Memory B cell (primary cell): ENCODE measurements at regions not wholly inside any gene's neighbourhood (a gene's known extent, or its start where the extent isn't known, plus 50 kb on each side); places are given as distances from the start of the nearest gene placed in this dataset.

Source experiments
- ATAC-seq: fragments of 150-1000 bp; cut with Tn5 transposase; 2 replicates; pipeline ENCODE4 v1.10.0; 2021; ENCODE audit warnings: low read depth, mild to moderate bottlenecking, moderate library complexity
- DNase-seq, 2 donors: peaks; one replicate each; pipeline ENCODE4 v3.0.0; 2022; ENCODE audit warnings: low spot score in 2 of 2
- H3K27ac Mint-ChIP-seq: one replicate; pipeline ENCODE4 v1.8.0; 2022; ENCODE audit warnings: mild to moderate bottlenecking, moderate library complexity, mixed read lengths
- H3K27me3 Mint-ChIP-seq: one replicate; pipeline ENCODE4 v1.8.0; 2022; ENCODE audit warnings: mixed read lengths
- H3K36me3 Mint-ChIP-seq: one replicate; pipeline ENCODE4 v1.8.0; 2022; ENCODE audit warnings: mild to moderate bottlenecking, mixed read lengths
- H3K4me1 Mint-ChIP-seq: one replicate; pipeline ENCODE4 v1.8.0; 2022; ENCODE audit warnings: mixed read lengths
- H3K4me3 Mint-ChIP-seq: one replicate; pipeline ENCODE4 v1.8.0; 2022; ENCODE audit warnings: mild to moderate bottlenecking, moderate library complexity, mixed read lengths
- H3K9me3 Mint-ChIP-seq: one replicate; pipeline ENCODE4 v1.8.0; 2022; ENCODE audit warnings: mixed read lengths

DNA sequence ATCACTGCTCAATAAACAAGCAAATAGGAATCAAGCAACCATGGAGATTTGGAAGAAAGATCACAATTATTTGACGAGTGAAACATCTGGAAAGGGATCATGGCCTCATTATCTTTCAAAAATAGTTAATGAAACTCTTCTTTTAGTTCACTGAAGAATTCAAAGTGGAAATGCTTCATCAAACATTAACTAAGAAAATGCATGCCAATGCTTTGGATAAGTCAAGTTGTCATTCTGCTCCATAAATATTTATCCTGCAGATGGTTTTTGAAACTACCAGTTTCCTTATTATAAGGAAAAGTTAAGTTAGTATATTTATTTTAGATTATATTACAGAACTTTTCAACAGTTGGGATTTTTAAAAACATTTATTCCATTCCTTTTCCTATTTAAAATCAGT lies 206.5 kb upstream of the ADGRL2 start:
- Mint-ChIP-seq H3K27me3 (peaks cover 6% of the 10 kb centered on the region), H3K36me3 (no peaks in the 10 kb centered on the region), H3K27ac (no peak overlapping the region), H3K4me1 (no peaks in the 10 kb centered on the region), H3K9me3 (peaks cover 1% of the 10 kb centered on the region), H3K4me3 (no peak overlapping the region)
- ATAC-seq (no peak), DNase-seq (no peak)

- ATAC-seq (no peak), DNase-seq (no peak)
- no peaks in the 10 kb centered on the region for H3K36me3 Mint-ChIP-seq
- peaks cover 6% of the 10 kb centered on the region for H3K27me3 Mint-ChIP-seq
- peaks cover 1% of the 10 kb centered on the region for H3K9me3 Mint-ChIP-seq
- H3K27ac Mint-ChIP-seq, result no peak overlapping the region
- no peaks in the 10 kb centered on the region for H3K4me1 Mint-ChIP-seq
- H3K4me3 Mint-ChIP-seq, result no peak overlapping the region
These were observed 208.5 kb upstream of the ADGRL2 start for GRCh38 chr1:81592233-81592632.

- ATAC-seq (no peak), DNase-seq (no peak)
- Mint-ChIP-seq H3K36me3 (no peaks in the 10 kb centered on the region), H3K4me1 (no peaks in the 10 kb centered on the region), H3K27me3 (peaks cover 6% of the 10 kb centered on the region), H3K9me3 (no peaks in the 10 kb centered on the region), H3K4me3 (no peak overlapping the region), H3K27ac (no peak overlapping the region)
These were observed 210.6 kb upstream of the ADGRL2 start for GRCh38 chr1:81590171-81590570.

GRCh38 chr1:81588149-81588548 lies 212.6 kb upstream of the ADGRL2 start:
- no peaks in the 10 kb centered on the region for H3K4me1 Mint-ChIP-seq
- H3K27ac Mint-ChIP-seq, result no peak overlapping the region

GRCh38 chr1:81587426-81587825 lies 213.3 kb upstream of the ADGRL2 start:
- Mint-ChIP-seq H3K36me3 (no peaks in the 10 kb centered on the region), H3K27ac (no peak overlapping the region), H3K27me3 (peaks cover 6% of the 10 kb centered on the region), H3K4me1 (no peaks in the 10 kb centered on the region), H3K9me3 (no peaks in the 10 kb centered on the region), H3K4me3 (no peak overlapping the region)
- DNase-seq, result no peak
- no peak for ATAC-seq

More at GRCh38 chr1:81588149-81588548, 212.6 kb upstream of the ADGRL2 start:
- ATAC-seq, result no peak
- Mint-ChIP-seq H3K9me3 (no peaks in the 10 kb centered on the region), H3K4me3 (no peak overlapping the region), H3K36me3 (no peaks in the 10 kb centered on the region), H3K27me3 (peaks cover 6% of the 10 kb centered on the region)
- DNase-seq, result no peak

DNA sequence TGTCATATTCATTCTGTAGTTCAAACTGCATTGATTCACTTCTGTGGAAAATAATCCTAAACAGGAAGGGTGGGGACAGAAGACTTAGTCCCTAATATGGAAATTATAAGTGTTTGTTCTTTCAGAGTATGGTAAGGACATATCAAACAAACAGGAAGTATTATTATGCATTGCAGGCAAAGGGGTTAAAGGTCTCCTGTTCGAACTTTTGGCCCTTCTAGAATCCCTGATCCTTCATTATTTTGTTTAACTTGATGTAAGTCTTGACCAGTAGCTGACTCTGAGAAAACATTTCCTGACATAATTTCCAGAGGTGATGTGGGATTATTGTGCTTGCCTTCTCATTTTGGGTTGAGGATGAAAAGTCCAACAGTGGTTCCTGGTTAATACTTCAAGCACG lies 215.4 kb upstream of the ADGRL2 start:
- H3K36me3 Mint-ChIP-seq, result no peaks in the 10 kb centered on the region
- no peak overlapping the region for H3K27ac Mint-ChIP-seq
- H3K4me3 Mint-ChIP-seq, result no peak overlapping the region
- DNase-seq (no peak), ATAC-seq (no peak)
- H3K9me3 Mint-ChIP-seq, result no peaks in the 10 kb centered on the region
- H3K27me3 Mint-ChIP-seq, result peaks cover 3% of the 10 kb centered on the region
- no peaks in the 10 kb centered on the region for H3K4me1 Mint-ChIP-seq

DNA sequence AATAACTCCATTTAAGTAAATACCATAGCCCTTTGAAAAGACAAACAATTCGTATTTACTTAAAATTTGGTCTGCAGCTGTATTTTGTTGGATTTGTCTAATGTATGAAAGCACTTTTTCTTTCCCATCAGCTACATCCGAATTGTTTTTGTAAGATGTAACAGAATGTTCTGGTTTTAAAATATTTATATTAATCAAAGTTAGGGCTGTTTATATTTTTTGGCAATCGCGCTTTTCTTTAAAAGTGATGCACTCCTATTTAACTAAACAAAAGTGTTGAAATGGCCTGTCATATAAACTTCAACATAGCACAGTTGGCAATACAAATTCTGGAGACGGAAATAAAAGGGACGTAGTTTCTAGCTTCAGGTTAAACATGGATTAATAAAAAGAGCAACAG lies 216.3 kb upstream of the ADGRL2 start:
- Mint-ChIP-seq H3K4me3 (no peak overlapping the region), H3K36me3 (no peaks in the 10 kb centered on the region), H3K27ac (no peak overlapping the region), H3K27me3 (peaks cover 2% of the 10 kb centered on the region), H3K9me3 (no peaks in the 10 kb centered on the region), H3K4me1 (no peaks in the 10 kb centered on the region)
- DNase-seq (no peak), ATAC-seq (no peak)

GRCh38 chr1:81583878-81584277 lies 216.9 kb upstream of the ADGRL2 start:
- no peaks in the 10 kb centered on the region for H3K36me3 Mint-ChIP-seq
- no peak overlapping the region for H3K4me3 Mint-ChIP-seq
- no peak overlapping the region for H3K27ac Mint-ChIP-seq
- DNase-seq, result no peak
- no peak for ATAC-seq
- peaks cover 2% of the 10 kb centered on the region for H3K27me3 Mint-ChIP-seq
- H3K4me1 Mint-ChIP-seq, result no peaks in the 10 kb centered on the region
- H3K9me3 Mint-ChIP-seq, result no peaks in the 10 kb centered on the region

GRCh38 chr1:81582467-81582986 lies 218.2 kb upstream of the ADGRL2 start:
- no peaks in the 10 kb centered on the region for H3K9me3 Mint-ChIP-seq
- H3K4me3 Mint-ChIP-seq, result no peak overlapping the region
- peaks cover 2% of the 10 kb centered on the region for H3K27me3 Mint-ChIP-seq
- H3K4me1 Mint-ChIP-seq, result no peaks in the 10 kb centered on the region
- no peak overlapping the region for H3K27ac Mint-ChIP-seq
- ATAC-seq, result no peak
- no peaks in the 10 kb centered on the region for H3K36me3 Mint-ChIP-seq
- DNase-seq, result no peak

GRCh38 chr1:81578867-81579266 lies 221.9 kb upstream of the ADGRL2 start:
- peaks cover 2% of the 10 kb centered on the region for H3K27me3 Mint-ChIP-seq
- no peak overlapping the region for H3K4me3 Mint-ChIP-seq
- H3K27ac Mint-ChIP-seq, result no peak overlapping the region
- no peaks in the 10 kb centered on the region for H3K4me1 Mint-ChIP-seq
- ATAC-seq (no peak), DNase-seq (no peak)
- H3K9me3 Mint-ChIP-seq, result no peaks in the 10 kb centered on the region
- no peaks in the 10 kb centered on the region for H3K36me3 Mint-ChIP-seq

DNA sequence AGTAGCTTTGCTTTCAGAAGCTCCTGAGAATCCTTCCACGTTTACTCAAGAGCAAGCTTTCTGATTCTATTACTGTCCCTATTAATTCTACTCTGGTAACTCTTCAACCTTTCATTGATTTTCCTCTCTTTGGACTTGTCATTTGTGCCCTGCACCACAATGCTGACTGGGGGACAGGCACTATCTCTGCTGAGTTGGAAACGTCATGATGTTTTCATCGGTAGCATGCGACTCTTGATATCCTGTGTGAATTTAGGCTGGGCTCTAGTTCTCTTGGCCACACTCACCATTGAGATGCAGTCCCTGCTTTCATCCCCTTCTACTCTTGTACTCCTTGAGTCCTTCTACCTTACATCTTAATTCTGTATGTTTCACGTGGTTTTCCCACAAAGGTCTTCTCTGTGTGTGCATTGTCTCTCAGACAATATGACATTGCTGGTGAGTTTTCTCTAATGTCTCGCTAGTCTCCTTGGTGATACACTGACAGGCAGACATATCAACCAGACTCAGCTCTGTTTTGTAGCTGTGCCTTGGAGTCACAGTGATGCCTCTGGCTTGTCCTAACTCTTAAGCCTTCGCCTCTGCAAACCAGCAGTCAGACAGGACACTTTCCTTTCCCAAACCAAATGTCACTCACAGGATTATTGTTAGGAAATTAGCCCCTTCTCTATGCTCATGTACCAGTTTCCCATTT lies 223.6 kb upstream of the ADGRL2 start:
- DNase-seq (no peak), ATAC-seq (no peak)
- no peaks in the 10 kb centered on the region for H3K36me3 Mint-ChIP-seq
- no peaks in the 10 kb centered on the region for H3K9me3 Mint-ChIP-seq
- no peaks in the 10 kb centered on the region for H3K4me1 Mint-ChIP-seq
- H3K27me3 Mint-ChIP-seq, result peaks cover 2% of the 10 kb centered on the region
- no peak overlapping the region for H3K27ac Mint-ChIP-seq
- H3K4me3 Mint-ChIP-seq, result no peak overlapping the region

DNA sequence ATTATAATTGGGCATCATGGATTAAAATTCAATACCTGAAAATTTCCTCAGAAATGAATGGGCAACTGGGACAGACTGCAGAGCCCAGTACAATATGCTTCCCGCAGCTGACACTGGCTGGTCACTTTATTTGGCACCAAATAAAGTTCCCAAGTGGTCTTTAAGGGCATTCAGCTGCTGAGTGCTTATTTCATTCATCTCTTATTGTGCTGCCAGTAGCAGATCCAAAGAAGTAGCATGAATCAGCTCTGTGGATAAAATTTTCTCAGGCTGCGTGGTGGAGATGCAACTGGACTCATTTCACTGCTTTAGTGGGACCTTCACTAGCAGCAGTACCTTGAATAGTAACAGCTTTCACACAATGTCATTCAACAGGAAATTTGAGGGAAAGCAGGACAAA lies 226.3 kb upstream of the ADGRL2 start:
- no peak for ATAC-seq
- no peaks in the 10 kb centered on the region for H3K36me3 Mint-ChIP-seq

DNA sequence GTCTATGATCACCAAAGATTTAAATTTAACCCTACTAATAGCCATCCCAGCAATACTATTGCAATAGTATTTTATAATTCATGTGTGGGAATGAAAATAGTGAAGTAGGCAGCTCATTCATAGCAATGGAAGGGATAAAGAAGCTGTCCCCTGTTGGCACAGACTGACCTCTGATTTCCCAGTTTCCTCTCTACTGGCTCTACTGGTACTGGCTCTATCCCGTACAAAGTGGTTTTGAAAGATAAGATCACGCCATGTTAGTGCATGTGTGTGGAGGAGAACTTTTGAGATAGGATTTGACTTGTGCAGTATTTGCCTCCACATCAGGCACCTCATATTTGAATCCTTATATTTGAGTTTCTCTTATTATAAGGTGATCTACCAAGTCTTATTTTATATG lies 227.3 kb upstream of the ADGRL2 start:
- Mint-ChIP-seq H3K36me3 (no peaks in the 10 kb centered on the region), H3K27me3 (no peaks in the 10 kb centered on the region), H3K9me3 (no peaks in the 10 kb centered on the region), H3K27ac (no peak overlapping the region), H3K4me1 (no peaks in the 10 kb centered on the region), H3K4me3 (no peak overlapping the region)
- ATAC-seq (no peak), DNase-seq (no peak)

More for the DNA sequence above, 226.3 kb upstream of the ADGRL2 start:
- Mint-ChIP-seq H3K4me1 (no peaks in the 10 kb centered on the region), H3K27ac (no peak overlapping the region), H3K9me3 (no peaks in the 10 kb centered on the region), H3K27me3 (no peaks in the 10 kb centered on the region), H3K4me3 (no peak overlapping the region)
- no peak for DNase-seq

GRCh38 chr1:81571946-81572345 lies 228.8 kb upstream of the ADGRL2 start:
- Mint-ChIP-seq H3K27me3 (no peaks in the 10 kb centered on the region), H3K9me3 (no peaks in the 10 kb centered on the region), H3K36me3 (no peaks in the 10 kb centered on the region), H3K4me3 (no peak overlapping the region), H3K27ac (no peak overlapping the region), H3K4me1 (no peaks in the 10 kb centered on the region)
- DNase-seq (no peak), ATAC-seq (no peak)

DNA sequence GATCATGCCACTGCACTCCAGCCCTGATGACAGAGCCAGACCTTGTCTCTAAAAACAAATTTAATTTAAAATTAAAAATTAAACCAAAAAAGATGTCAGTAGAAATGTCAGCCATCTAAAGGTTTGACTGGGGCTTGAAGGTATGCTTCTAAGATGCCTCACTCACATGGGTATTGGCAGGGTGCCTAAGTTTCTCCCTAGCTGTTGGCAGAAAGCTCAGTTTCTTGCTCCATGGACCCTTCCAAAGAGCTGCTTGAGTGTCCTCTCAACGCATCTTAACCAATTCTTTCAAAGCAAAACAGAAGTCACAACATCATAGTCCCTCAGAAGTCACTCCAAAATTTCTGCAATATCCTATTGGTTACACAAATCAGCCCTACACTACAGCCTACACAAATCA lies 231.0 kb upstream of the ADGRL2 start:
- no peak for DNase-seq
- H3K4me1 Mint-ChIP-seq, result no peaks in the 10 kb centered on the region
- ATAC-seq, result no peak
- H3K27me3 Mint-ChIP-seq, result no peaks in the 10 kb centered on the region
- H3K36me3 Mint-ChIP-seq, result no peaks in the 10 kb centered on the region
- no peak overlapping the region for H3K4me3 Mint-ChIP-seq
- H3K9me3 Mint-ChIP-seq, result no peaks in the 10 kb centered on the region
- no peak overlapping the region for H3K27ac Mint-ChIP-seq
